ENCODE measurements at regions not wholly inside any gene's neighbourhood (a gene's known extent, or its start where the extent isn't known, plus 50 kb on each side); places are given as distances from the start of the nearest gene placed in this dataset.
"Not testable (repeated sequence)": the region's sequence is repeated elsewhere in the genome, so short reads cannot be mapped to it uniquely, and the experiment has no call there.

DNA sequence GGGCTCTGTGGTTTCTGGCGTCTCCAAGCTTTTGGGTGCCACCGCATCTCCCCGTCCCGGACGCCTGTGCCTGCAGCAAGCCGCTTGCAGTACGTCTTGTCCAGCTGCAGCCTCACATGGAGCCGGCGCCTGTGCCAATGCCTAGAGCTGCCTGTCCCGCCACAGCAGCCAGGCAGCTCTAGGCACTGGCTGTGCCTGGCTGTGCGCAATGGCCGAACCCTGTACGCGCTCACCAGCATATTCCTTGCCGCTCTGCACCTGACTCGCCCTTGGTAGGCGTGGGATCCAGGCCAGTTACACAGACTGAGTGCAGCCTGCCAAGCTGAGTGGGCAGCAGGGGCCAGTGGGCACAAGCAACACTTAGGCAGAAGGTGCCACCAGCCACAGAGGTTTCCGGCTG, 381.2 kb upstream of the SORCS1 start:
- no peak for DNase-seq (ENCODE audit: extremely low read depth, low read depth, low spot score)

DNA sequence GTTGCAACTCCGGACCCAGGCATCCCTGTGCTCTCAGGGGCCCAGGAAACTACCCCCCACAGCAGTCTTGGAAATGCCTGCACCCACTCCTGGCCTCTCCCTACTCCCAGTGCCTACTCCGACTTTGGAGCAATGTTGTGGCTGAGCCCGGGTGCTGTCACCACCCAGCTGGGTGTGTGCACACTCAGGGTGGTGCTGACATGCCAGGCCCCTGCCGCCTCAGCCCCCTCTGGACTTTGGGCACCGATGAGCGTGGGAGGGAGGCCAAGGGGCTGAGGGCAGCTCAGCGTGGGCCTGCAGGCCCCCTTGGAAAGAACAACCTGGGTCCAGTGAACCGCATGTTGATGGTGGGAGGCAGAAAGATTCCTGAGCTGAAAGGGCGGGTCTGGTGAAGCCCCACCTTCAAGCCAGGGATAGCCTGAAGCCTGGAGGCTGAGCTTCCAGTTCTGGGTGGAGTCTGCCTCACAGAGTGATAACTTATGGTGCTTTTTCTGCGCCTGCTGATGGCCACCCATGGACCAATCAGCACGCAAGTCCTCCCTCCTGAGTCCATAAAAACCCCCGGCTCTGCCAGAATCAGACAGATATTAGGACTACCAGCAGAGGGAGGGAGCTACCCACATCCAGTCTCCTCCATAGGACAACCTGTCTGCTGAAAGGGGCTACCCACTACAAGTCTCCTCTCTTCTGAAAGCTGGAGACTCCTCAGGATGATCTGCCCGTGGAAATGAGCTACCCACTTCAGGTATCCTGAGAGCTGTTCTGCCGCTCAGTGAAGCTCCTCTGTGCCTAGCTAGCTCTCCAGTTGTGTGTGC, 380.4 kb upstream of the SORCS1 start:
- DNase-seq (ENCODE audit: extremely low read depth, low read depth, low spot score) = no peak

DNA sequence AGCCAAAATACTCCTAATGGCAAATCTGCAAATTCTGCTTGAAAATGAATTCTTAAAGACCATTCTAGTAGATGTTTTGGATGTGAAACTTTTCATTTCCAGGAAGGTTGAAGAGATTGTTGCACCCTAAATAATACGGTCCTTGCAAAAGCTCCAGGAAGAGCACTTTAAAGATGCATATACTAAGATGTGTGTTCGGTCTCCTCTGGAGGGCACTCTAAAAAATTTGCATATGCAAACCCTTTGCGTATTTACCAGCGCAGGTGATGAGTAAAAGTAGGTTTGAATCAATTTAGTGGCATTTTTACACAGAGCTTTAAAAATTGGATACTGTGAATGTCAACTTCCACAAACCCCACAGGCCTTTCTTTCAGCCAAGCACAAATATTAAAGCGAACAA, 378.1 kb upstream of the SORCS1 start:
- DNase-seq (ENCODE audit: extremely low read depth, low read depth, low spot score) = no peak

DNA sequence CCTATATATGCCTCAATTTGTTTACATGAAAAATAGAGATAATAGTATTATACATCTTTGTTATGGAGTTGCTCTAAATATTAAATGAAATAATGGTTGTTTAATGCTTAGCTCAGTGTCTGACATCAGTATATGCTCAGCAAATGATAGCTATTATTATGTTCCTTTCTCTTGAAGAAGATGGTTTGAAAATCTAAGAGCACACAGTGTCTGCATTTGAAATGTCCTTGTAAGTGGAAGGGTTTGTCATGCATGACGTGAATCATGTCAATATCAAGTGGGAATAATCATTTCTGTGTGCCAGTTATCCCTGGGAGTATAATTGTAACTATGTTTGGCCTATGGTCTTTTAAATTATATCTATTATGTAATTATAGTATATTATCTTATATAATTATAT, 377.5 kb upstream of the SORCS1 start:
- DNase-seq (ENCODE audit: extremely low read depth, low read depth, low spot score) = no peak

DNA sequence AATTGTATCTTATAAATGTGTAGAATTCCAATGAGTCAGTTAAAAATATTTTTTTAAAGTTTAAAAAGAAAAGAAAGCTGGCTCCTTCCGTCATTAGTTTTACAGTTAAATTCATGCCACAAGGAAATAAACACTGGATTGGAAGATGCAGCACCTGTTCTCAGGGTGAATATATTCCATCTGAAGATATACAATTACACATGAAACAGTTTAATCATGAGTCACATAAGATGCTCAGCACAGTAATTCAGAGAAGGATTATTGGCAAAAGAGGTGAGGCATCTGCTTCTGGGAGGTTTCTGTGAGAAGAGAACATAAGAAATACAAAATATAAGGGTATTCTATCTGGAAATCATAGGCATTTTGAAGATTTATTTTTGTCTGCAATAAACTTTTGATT, 376.5 kb upstream of the SORCS1 start:
- no peak for DNase-seq (ENCODE audit: extremely low read depth, low read depth, low spot score)

DNA sequence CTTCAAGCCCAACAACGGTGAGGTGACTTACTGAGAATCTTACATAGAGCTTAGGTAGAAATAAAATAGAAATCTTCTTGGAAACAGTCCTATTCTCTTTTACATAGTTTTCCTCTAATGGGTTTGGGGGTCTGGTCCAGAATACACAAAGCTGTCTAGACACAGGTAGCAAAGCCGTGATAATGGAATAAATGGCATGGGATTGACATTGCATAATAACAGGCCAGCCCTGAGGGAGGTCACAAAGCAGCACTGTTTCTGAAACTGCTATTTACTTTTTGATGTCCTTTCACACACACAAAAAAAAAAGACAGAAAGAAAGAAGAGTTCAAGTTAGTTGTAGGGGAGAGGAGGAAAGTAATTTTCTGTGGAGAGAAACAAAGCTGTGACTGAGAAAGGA, 364.8 kb upstream of the SORCS1 start:
- no peak for DNase-seq (ENCODE audit: extremely low read depth, low read depth, low spot score)

DNA sequence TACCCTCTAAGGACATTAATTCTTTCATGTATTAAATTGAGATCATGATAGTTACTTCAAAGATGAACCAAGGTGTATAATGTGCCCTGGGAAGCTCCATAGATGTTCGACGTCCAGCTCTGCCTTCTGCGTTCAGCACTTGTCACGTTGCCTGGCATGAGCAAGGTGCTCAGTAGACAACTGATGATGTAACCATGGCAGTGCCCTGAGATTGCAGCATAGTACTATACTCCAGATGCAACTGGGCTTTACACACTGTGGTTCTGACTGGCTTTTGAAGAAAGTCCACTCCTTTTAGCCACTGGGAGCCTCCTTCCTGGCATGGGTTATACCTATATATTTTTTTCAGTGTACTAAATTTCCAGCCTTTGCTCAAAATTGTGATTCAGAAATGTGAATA, 355.8 kb upstream of the SORCS1 start:
- no peak for DNase-seq (ENCODE audit: extremely low read depth, low read depth, low spot score)

DNA sequence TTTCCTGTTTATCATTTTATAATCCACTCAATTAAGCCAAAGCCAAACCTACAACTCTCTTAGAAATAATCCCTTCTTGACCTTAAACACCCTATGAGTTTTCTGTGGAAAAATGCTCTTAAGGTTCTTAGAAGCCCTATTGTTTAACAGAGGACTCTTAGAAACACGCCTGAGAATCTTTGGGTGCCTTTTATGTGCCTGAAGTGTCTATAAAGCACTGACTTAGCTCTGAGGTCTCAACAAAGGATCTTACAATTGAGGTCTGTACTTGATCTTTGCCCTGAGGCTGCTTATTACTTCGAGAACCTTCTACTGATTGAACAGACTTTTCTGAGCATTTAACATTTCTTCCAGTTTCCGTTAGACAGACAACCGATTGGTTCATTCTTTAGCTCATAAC, 353.3 kb upstream of the SORCS1 start:
- no peak for DNase-seq (ENCODE audit: extremely low read depth, low read depth, low spot score)

DNA sequence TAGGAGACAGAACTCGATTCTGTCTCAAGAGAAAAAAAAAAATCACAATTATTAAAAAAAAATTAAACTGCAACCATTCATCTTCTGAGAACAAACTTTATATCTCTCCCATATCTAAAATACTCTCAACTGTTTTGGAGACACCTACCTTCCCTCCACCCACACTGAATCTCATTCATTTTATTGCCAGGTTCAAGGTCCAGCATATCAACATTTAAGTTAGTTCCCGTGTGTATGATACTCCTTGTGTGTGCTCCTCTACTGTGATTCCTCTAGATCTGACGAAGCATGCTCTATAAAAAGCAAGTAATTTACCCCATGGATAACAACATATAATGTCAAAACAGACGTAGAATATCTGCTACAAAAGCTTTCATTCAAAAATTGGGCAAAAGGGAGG, 351.8 kb upstream of the SORCS1 start:
- DNase-seq (ENCODE audit: extremely low read depth, low read depth, low spot score) = no peak

DNA sequence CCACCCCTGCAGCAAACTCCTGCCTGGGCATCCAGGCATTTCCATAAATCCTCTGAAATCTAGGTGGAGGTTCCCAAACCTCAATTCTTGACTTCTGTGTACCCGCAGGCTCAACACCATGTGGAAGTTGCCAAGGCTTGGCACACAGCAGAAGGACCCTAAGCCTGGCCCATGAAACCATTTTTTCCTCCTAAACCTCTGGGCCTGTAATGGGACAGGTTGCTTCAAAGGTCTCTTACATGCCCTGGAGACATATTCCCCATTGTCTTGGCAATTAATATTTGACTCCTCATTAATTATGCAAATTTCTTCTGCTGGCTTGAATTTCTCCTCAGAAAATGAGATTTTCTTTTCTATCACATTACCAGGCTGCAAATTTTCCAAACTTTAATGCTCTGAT, 339.5 kb upstream of the SORCS1 start:
- not testable (repeated sequence) for DNase-seq (ENCODE audit: extremely low read depth, low read depth, low spot score)

DNA sequence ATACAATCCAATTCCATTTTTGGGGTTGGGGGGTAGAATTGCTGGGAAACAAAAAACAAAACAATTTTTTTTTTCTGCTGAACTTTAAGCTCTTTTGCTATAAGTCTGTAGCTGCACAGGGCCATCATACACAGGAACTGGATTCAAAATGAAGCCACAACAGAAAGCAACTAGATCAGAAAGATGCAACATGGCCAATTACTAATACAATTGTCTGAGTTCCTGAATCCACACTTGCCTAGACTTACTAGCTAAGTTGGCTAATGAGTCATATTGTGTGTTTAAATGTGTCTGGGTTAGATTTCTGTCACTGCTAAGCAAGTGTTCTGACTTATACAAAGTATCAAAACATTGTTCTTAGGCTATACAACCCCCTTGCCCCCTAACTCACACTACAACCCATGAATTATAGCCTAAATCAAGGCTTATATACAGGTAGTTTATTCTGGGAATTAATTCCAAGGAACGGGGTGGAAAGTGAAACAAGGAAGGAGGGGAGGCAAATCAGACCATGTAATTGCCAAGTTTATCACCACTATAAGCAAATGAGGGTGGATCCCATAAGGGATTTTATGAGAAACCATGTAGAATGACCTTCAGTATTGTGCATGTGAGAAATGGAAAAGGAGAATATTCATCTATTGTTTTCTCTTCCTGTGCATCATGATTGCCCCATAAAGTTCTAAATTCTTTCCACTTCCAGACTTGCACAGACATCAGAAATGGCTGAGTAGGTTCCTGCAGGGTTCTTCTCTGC, 337.9 kb upstream of the SORCS1 start:
- no peak for DNase-seq (ENCODE audit: extremely low read depth, low read depth, low spot score)

DNA sequence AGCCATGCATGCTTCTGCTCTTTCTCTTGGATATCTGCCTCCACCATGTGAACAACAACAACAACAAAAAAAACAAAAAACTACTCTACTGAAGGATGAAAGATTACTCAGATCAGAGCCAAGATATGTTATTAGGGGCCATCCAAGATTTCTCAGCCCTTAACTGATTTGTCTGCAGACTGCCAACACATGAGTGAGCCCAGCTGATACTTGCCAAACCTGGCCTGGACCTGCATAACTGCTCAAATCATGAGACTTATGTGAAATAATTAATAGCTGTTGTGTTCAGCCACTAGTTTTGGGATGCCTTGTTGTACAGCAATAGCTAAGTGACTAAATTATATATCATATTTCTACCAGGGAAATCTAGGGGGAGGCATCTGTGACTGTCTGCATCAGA, 334.5 kb upstream of the SORCS1 start:
- DNase-seq (ENCODE audit: extremely low read depth, low read depth, low spot score) = no peak

DNA sequence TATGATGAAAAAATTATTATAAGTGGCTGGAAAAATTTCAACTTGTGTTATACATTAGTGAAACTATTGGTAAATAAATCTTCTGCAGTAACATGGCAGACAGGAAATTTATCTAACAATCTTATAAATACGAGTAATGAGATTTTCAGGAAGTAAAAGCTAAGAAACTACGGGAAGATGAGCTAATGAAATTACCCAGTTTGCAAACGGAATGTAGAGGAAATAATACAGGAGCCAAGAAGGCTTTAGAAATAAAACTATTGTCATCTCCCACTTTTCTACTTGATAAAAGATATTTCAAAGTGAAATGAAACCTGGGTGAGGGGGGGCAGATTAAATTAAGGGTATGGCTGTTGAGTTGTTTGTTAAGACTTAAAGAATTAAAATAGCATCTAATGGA, 332.5 kb upstream of the SORCS1 start:
- no peak for DNase-seq (ENCODE audit: extremely low read depth, low read depth, low spot score)

DNA sequence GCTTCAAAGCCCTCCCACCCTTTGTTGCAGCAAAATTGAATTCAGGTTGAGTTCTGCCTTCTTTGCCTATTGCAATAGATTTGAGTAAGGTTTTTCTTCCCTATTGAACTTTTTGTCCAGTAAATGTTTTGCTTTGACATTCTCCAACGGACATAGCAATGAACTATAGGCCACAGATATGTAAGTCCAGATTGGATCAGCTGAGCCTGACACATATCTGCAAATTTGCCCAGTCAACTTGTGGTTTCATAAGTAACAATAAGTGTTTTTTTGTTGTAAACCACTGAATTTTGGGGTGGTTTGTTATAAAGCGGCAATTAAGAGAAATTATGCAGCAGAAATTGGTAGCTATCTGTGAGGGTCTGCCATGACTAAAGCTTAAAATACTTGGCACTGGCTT, 332.1 kb upstream of the SORCS1 start:
- DNase-seq (ENCODE audit: extremely low read depth, low read depth, low spot score) = no peak

DNA sequence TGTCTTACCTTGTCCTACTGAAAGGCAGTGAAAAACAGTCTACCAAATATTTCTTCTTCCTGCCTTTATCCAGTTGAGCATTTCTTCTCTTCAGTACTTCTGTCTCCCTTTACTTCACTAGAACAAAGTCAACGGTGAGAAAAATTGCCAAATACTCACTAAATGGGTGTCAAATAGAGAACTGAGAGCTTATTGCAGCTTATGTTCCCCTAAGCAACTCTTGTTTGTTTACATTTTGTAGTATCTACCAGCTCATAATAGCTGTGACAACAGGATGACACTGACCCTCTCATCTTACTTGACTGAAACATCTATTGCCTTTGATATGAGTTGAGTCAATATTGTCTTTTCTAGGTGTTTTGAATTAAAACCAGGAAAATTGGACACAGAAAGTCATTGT, 327.9 kb upstream of the SORCS1 start:
- DNase-seq (ENCODE audit: extremely low read depth, low read depth, low spot score) = no peak

DNA sequence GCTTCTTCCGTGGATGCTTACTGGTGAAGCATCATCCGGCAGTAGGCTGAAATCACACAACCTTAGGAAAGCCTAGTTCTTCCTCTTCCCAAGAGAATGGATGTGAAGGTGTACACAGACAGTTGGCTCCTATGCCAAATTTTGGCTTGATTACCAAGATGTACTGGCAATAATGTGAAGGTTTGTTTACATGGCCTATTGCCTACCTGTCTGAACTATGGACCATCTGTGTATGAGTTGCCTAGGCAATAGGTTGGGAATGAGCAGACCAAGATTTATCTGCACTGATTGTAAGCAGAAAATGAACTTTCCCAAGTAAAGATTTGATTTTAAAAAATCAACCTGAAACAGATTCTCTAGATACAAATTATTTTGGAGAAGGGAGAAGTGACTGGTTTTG, 325.9 kb upstream of the SORCS1 start:
- DNase-seq (ENCODE audit: extremely low read depth, low read depth, low spot score) = no peak

DNA sequence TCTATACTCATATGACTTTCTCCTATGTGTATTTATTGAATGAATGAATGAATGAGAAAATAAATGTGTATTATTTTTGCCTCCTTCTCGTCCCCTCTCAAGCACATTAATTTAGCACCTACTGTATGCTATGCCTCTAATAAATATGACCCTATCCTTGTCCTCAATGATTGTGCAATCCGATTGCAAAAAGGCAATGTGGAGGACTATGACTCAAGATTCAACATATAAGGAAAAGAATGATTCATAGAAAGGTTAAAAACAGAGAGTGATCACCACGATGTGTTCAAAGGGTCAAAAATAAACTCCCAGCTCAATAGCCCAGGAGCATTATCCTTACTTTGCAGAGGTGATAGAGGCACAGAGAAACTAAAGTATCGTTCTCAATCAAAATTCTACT, 322.8 kb upstream of the SORCS1 start:
- DNase-seq (ENCODE audit: extremely low read depth, low read depth, low spot score) = no peak

DNA sequence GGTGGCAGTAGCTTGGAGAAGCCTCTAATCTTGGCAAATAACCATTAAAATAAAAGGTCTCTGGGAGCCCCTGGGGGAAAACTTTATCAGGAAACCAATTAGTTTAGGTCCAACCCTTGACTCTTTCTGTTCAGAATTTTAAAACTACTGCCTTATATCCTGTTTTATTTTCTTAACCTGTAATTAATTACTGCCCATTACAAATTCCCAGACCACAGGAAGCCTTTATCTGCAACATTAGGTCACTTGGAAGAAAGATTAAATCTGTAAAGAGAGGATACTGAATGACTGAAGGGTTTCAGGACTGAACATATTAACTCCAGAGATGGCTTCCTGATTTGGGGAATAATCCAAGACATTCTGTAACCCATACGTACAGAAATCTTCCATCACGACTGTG, 320.5 kb upstream of the SORCS1 start:
- no peak for DNase-seq (ENCODE audit: extremely low read depth, low read depth, low spot score)

DNA sequence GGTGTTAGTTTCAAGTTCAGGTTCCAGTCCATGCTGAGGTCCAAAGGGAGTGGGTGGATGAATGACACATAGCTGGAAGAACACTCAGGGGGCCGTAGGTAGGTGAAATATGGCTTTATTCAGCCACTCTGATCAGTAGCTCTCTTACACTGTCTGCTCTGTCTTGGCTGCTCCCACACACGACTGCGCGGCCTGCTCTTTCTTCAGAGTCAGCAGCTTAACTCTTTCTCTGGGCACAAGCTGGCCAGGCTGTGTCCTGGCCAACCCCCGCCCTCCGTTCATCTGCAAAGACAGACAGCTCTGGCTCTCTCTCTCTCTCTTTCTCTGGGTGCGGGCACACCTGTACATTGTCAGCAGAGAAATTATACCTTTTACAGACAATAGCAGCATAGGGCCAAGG, 317.4 kb upstream of the SORCS1 start:
- no peak for DNase-seq (ENCODE audit: extremely low read depth, low read depth, low spot score)

DNA sequence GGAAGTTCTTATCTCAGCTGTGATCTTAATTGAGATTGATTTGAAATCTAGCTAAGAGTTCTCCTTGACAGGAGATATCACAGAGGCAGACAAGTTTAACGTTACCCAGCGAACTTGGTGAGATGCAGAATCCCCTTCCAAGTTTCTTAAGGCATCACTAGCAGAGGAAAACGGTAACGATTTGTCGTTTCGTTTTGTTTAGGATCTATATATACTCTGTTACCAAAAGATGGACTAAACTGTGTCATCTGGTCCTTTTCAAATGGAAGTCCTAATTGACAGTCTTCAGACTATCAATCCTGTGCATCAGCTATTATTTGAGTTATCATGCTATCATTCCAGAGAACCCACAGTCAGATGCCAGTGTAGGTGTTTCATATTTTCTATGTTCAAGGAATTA, 316.7 kb upstream of the SORCS1 start:
- no peak for DNase-seq (ENCODE audit: extremely low read depth, low read depth, low spot score)

DNA sequence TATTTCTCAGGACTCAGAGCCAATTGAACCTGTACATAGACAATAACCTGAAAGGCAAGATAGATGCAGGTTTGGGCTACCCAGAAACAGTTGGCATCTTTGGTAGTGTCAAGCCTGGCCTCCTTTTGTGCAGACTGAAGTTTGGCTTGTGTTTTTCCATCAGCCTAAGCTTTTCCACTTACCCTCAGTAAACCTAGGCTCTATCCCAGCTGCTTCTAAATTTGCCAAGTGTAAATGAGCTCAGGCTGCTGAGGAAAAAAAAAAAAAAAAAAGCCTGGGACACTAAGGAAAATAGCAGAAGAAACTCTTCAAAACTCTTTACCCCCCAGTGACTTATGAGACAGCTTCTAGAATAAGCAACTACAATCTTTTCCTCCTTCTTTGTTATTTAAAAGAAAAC, 316.3 kb upstream of the SORCS1 start:
- DNase-seq (ENCODE audit: extremely low read depth, low read depth, low spot score) = no peak

DNA sequence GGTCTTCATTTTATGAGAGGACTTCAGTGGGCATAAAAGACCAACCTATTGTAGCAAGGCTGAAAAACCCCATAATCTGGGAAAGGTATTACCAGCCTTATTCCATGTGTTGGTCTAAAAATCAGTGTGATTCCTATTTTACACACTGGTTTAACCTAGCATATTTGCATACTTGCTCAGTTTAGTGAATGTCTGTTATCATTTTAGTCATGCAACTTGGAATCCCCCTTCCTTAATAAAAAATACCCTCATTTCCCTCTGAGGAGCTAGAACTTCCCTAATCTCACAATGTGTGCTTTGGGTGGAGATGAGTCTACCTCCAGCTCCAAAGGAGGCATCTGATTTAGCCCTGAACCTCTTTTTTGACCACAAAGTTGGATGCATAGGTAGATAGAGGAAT, 312.8 kb upstream of the SORCS1 start:
- DNase-seq (ENCODE audit: extremely low read depth, low read depth, low spot score) = no peak

DNA sequence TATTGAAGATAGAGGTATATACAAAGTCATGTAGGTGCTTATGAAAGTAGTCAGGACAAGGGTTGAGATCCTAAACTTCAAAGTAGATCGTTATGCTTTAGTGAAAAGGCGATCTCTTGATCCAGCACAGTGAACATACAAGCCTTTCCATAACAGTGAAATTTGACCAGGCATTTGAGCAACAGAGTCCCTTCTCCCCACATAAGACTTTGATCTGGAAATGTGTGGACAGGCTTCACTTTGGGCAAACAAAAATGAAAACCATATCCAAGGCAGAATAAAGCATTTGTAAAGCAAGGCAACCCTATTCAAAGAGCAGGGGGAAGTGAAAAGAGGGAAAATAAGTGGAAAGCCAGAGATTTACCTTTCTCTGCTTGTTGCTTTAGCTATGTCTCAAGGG, 311.9 kb upstream of the SORCS1 start:
- no peak for DNase-seq (ENCODE audit: extremely low read depth, low read depth, low spot score)
